HG02678 (cell line): ENCODE measurements at regions not wholly inside any gene's neighbourhood (a gene's known extent, or its start where the extent isn't known, plus 50 kb on each side); places are given as distances from the start of the nearest gene placed in this dataset.
"Not testable (repeated sequence)": the region's sequence is repeated elsewhere in the genome, so short reads cannot be mapped to it uniquely, and the experiment has no call there.

Experiments
- ATAC-seq: cut with Tn5 transposase; IDR thresholded peaks from one replicate; pipeline ENCODE4 v1.9.1; 2021; ENCODE audit warnings: mild to moderate bottlenecking, moderate library complexity; ENCODE audit not compliant: unreplicated experiment

- no peak for ATAC-seq
These were observed 197.2 kb downstream of the GRXCR1 start for GRCh38 chr4:43089730-43090129.

GRCh38 chr4:43103048-43103447 lies 210.5 kb downstream of the GRXCR1 start:
- ATAC-seq, result no peak

- no peak for ATAC-seq
These were observed 219.6 kb downstream of the GRXCR1 start for GRCh38 chr4:43112139-43112538.

- ATAC-seq, result no peak
These were observed 220.7 kb downstream of the GRXCR1 start for GRCh38 chr4:43113196-43113595.

GRCh38 chr4:43126595-43126994 lies 234.1 kb downstream of the GRXCR1 start:
- no peak for ATAC-seq

GRCh38 chr4:43130228-43131021 lies 237.9 kb downstream of the GRXCR1 start:
- no peak for ATAC-seq

GRCh38 chr4:43132010-43132582 lies 239.6 kb downstream of the GRXCR1 start:
- ATAC-seq, result peak; percentile 90

GRCh38 chr4:43133566-43133965 lies 241.1 kb downstream of the GRXCR1 start:
- ATAC-seq, result no peak

GRCh38 chr4:43136752-43137151 lies 244.2 kb downstream of the GRXCR1 start:
- no peak for ATAC-seq

GRCh38 chr4:43146198-43146597 lies 253.7 kb downstream of the GRXCR1 start:
- no peak for ATAC-seq

GRCh38 chr4:43148481-43148880 lies 256.0 kb downstream of the GRXCR1 start:
- no peak for ATAC-seq

GRCh38 chr4:43163101-43163792 lies 270.7 kb downstream of the GRXCR1 start:
- ATAC-seq, result no peak

- ATAC-seq, result no peak
These were observed 297.2 kb downstream of the GRXCR1 start for GRCh38 chr4:43189741-43190140.

GRCh38 chr4:43212576-43212975 lies 320.1 kb downstream of the GRXCR1 start:
- not testable (repeated sequence) for ATAC-seq

GRCh38 chr4:43223820-43224219 lies 331.3 kb downstream of the GRXCR1 start:
- no peak for ATAC-seq

- no peak for ATAC-seq
These were observed 332.0 kb downstream of the GRXCR1 start for GRCh38 chr4:43224559-43224958.

- ATAC-seq, result no peak
These were observed 340.8 kb downstream of the GRXCR1 start for GRCh38 chr4:43233321-43233720.

- no peak for ATAC-seq
These were observed 342.3 kb downstream of the GRXCR1 start for GRCh38 chr4:43234626-43235415.

- no peak for ATAC-seq
These were observed 345.5 kb downstream of the GRXCR1 start for GRCh38 chr4:43238008-43238407.

GRCh38 chr4:43238585-43238984 lies 346.1 kb downstream of the GRXCR1 start:
- ATAC-seq, result no peak

GRCh38 chr4:43241104-43241503 lies 348.6 kb downstream of the GRXCR1 start:
- no peak for ATAC-seq
